ENCODE measurements at regions not wholly inside any gene's neighbourhood (a gene's known extent, or its start where the extent isn't known, plus 50 kb on each side); places are given as distances from the start of the nearest gene placed in this dataset.

DNA sequence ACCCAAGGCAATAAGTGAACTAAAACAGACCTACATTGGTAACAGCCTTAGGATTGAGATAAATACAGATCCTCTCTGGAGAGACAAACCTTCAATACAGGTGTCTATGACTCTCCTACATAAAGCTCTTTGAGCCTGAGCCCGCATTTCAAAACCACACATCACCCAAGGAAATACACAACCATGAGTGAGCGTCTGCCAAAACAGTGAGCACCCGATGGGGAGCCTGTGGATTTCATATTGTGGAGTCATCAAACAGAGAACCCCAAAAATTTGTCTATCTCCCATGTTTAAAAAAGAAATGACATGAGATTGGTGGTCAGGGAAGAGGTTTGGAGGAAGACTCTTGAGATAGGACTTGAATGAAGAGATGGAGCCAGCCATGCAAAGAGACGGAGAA, 102.2 kb upstream of the LHX1 start:
- TF ChIP-seq POLR2A (IDR thresholded peaks at IDR 0.05) = no peak
- TF ChIP-seq, protein P1, sequence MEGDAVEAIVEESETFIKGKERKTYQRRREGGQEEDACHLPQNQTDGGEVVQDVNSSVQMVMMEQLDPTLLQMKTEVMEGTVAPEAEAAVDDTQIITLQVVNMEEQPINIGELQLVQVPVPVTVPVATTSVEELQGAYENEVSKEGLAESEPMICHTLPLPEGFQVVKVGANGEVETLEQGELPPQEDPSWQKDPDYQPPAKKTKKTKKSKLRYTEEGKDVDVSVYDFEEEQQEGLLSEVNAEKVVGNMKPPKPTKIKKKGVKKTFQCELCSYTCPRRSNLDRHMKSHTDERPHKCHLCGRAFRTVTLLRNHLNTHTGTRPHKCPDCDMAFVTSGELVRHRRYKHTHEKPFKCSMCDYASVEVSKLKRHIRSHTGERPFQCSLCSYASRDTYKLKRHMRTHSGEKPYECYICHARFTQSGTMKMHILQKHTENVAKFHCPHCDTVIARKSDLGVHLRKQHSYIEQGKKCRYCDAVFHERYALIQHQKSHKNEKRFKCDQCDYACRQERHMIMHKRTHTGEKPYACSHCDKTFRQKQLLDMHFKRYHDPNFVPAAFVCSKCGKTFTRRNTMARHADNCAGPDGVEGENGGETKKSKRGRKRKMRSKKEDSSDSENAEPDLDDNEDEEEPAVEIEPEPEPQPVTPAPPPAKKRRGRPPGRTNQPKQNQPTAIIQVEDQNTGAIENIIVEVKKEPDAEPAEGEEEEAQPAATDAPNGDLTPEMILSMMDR (IDR thresholded peaks at IDR 0.05) = no peak
- WGBS, 2 donors = 85 to 92% methylated on average over 4 of the region's 4 CpGs
- Histone ChIP-seq H3K27ac (no peak overlapping the region), H3K36me3 (no peaks in the 10 kb centered on the region), H3K4me1 (no peaks in the 10 kb centered on the region), H3K4me3 (replicated peaks in 1 of 3) (no peak overlapping the region), H3K27me3 (no peaks in the 10 kb centered on the region), H3K9me3 (no peaks in the 10 kb centered on the region)
- intact Hi-C loops (cut with DNase I) = no loop called here
- DNase-seq = no peak

DNA sequence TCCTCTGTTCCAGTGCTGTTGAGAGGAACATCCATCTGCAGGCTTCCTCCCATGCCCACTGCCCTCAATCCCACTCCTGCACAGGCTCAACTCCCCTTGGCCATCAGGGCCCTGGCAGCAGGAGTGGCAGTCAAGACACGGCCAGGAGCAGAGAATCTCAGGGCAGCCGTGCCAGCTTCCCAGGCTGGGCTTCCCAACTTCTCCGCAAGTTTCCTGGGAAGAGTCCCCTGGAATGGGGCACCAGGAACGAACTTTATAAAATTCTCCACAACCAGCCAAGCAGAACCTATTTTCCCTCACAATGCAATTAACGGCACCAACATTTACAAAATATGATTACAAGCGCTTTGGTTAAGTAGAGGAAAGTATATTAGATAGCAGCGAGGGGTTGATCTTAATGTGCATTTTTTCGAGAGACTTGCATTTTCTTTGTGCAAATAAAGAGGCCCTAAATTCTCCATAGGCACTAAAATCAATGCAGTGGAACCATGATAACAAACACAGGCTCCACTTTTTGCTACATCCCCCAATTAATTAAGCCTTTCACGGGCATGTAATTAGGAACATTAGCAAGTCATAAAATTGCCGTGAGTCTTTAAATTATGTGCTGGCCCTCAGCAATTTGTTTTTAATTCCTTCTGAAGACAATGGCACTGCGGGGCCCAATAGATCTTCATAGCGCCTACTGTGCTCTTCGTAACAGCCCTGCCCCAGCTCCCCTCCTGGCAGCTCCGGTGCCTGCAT, 99.9 kb upstream of the LHX1 start:
- Histone ChIP-seq H3K4me1 (no peaks in the 10 kb centered on the region), H3K36me3 (no peaks in the 10 kb centered on the region), H3K27me3 (no peaks in the 10 kb centered on the region), H3K27ac (no peak overlapping the region), H3K4me3 (replicated peaks in 1 of 3) (no peak overlapping the region), H3K9me3 (no peaks in the 10 kb centered on the region)
- 47 to 57% methylated on average over 14 of the region's 14 CpGs for WGBS, 2 donors
- DNase-seq = no peak
- TF ChIP-seq, protein P1 (IDR thresholded peaks at IDR 0.05) = no peak
- TF ChIP-seq POLR2A (IDR thresholded peaks at IDR 0.05) = no peak
- intact Hi-C loops (cut with DNase I) = no loop called here

DNA sequence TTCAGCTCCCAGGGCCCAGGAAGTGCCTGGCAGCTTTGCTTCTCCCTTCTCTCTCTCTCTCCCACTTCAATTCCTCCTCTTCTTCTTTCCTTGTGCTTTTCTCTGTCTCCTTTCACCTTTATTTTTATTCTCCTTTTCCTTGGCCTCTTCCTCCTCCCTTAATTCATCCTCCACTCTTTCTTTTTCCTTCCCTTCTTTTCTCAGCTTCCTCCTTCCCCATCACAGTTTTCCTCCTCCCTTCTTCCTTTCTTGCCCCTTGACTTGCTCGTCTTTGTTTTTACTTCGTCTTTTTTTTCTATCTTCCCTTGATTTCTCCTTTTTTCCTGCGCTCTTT, 99.4 kb upstream of the LHX1 start:
- no peak for TF ChIP-seq POLR2A (IDR thresholded peaks at IDR 0.05)
- TF ChIP-seq, protein P1 (IDR thresholded peaks at IDR 0.05) = no peak
- no peak overlapping the region for H3K27ac ChIP-seq
- H3K36me3 ChIP-seq = no peaks in the 10 kb centered on the region
- WGBS, 2 donors = 68 to 75% methylated on average over 3 of the region's 3 CpGs
- H3K4me1 ChIP-seq = no peaks in the 10 kb centered on the region
- intact Hi-C loops (cut with DNase I) = no loop called here
- DNase-seq = no peak
- H3K9me3 ChIP-seq = no peaks in the 10 kb centered on the region
- no peaks in the 10 kb centered on the region for H3K27me3 ChIP-seq
- H3K4me3 ChIP-seq (replicated peaks in 1 of 3) = no peak overlapping the region

DNA sequence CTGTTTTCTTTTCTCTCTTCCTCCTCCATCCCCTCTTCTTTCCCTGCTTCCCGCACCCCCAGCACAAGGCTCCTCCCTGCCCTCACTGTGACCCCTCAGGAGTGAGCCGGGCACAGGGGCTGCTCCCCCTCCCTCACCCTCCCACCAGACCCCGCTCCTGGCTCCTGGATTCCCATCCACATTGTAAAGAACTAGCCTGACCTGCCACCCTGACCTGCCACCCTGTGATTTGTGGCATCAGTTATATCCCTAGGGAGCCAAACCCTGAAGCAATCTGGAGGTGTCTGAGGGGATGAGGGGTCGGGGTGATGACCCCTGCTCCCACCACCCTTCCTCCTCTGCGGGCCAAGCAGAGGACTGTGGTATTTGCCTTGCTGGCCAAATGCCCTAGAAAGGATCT, 98.0 kb upstream of the LHX1 start:
- WGBS, 2 donors = 64 to 75% methylated on average over 4 to 5 of the region's 5 CpGs
- Histone ChIP-seq H3K4me3 (replicated peaks in 1 of 3) (no peak overlapping the region), H3K4me1 (no peaks in the 10 kb centered on the region), H3K9me3 (no peaks in the 10 kb centered on the region), H3K27me3 (no peaks in the 10 kb centered on the region), H3K27ac (no peak overlapping the region), H3K36me3 (no peaks in the 10 kb centered on the region)
- DNase-seq = no peak
- TF ChIP-seq, protein P1 (IDR thresholded peaks at IDR 0.05) = no peak
- no peak for TF ChIP-seq POLR2A (IDR thresholded peaks at IDR 0.05)
- intact Hi-C loops (cut with DNase I) = no loop called here

DNA sequence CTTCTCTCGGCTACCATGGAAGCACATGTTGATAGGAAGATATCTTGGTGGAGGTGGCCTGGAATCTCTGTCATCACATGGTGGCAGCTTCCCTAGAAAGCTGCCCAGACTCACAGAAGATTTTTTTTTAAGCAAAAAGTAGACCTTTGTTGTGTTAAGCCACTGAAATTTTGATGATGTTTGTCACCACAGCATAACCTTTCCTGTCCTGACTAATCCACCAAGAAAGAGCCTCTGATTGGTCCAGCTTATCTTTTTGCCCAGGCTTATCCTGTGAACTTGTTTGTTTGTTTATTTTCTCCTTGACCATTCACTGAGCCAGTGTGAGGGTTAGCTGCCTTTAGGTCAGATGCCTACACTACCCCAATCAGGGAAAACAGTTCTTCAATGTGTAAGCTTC, 96.5 kb upstream of the LHX1 start:
- intact Hi-C loops (cut with DNase I) = no loop called here
- no peak overlapping the region for H3K4me3 ChIP-seq (replicated peaks in 1 of 3)
- WGBS, 2 donors = 100% methylated on average over 1 of the region's 1 CpG
- H3K4me1 ChIP-seq = no peaks in the 10 kb centered on the region
- no peak overlapping the region for H3K27ac ChIP-seq
- no peaks in the 10 kb centered on the region for H3K36me3 ChIP-seq
- no peaks in the 10 kb centered on the region for H3K9me3 ChIP-seq
- no peaks in the 10 kb centered on the region for H3K27me3 ChIP-seq
- DNase-seq = no peak
- TF ChIP-seq, protein P1 (IDR thresholded peaks at IDR 0.05) = no peak
- TF ChIP-seq POLR2A (IDR thresholded peaks at IDR 0.05) = no peak

Measured in thyroid gland (tissue), 4 donors.